ENCODE measurements at regions not wholly inside any gene's neighbourhood (a gene's known extent, or its start where the extent isn't known, plus 50 kb on each side); places are given as distances from the start of the nearest gene placed in this dataset.

DNA sequence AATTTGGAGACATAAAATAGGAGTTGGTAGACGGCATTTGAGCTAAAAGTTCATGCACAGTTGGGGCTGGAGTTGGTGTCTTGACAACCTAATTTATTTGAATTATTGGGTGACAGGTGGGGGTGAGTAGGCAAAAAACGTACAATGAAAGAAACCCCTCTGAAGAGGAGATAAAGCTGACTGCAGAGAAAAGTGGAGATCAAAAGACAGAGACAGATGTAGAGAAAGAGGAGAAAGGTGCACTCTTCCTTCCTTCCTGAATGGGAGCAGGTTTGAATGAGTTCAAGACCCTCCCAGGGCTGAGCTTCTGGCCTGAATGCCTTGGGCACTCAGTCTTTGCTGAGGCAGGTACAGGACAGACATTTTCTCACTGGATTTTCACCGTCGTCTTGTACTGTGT, 284.3 kb downstream of the DHX35 start:
- Histone ChIP-seq H3K79me2 (ENCODE audit: insufficient read depth, low read length) (no peaks in the 10 kb centered on the region), H3K27me3 (ENCODE audit: insufficient read depth, low read length) (no peaks in the 10 kb centered on the region), H4K20me1 (ENCODE audit: insufficient read depth, low read length) (no peaks in the 10 kb centered on the region), H3K27ac (ENCODE audit: low read depth, low read length) (no peak overlapping the region), H3K4me3 (ENCODE audit: insufficient read depth, low read length) (no peak overlapping the region), H3K4me2 (ENCODE audit: insufficient read depth, low read length) (no peak overlapping the region), H2AFZ (ENCODE audit: low read length) (no peak overlapping the region), H3K36me3 (ENCODE audit: insufficient read depth, low read length) (no peaks in the 10 kb centered on the region), H3K9me3 (ENCODE audit: low read depth, low read length) (no peaks in the 10 kb centered on the region), H3K4me1 (ENCODE audit: insufficient read depth, low read length) (no peaks in the 10 kb centered on the region)
- no peak for DNase-seq (ENCODE audit: insufficient read length, low spot score, missing footprints)
- TF ChIP-seq, protein P1, sequence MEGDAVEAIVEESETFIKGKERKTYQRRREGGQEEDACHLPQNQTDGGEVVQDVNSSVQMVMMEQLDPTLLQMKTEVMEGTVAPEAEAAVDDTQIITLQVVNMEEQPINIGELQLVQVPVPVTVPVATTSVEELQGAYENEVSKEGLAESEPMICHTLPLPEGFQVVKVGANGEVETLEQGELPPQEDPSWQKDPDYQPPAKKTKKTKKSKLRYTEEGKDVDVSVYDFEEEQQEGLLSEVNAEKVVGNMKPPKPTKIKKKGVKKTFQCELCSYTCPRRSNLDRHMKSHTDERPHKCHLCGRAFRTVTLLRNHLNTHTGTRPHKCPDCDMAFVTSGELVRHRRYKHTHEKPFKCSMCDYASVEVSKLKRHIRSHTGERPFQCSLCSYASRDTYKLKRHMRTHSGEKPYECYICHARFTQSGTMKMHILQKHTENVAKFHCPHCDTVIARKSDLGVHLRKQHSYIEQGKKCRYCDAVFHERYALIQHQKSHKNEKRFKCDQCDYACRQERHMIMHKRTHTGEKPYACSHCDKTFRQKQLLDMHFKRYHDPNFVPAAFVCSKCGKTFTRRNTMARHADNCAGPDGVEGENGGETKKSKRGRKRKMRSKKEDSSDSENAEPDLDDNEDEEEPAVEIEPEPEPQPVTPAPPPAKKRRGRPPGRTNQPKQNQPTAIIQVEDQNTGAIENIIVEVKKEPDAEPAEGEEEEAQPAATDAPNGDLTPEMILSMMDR (IDR thresholded peaks at IDR 0.05; ENCODE audit: extremely low read depth, low read depth, low read length): no peak

DNA sequence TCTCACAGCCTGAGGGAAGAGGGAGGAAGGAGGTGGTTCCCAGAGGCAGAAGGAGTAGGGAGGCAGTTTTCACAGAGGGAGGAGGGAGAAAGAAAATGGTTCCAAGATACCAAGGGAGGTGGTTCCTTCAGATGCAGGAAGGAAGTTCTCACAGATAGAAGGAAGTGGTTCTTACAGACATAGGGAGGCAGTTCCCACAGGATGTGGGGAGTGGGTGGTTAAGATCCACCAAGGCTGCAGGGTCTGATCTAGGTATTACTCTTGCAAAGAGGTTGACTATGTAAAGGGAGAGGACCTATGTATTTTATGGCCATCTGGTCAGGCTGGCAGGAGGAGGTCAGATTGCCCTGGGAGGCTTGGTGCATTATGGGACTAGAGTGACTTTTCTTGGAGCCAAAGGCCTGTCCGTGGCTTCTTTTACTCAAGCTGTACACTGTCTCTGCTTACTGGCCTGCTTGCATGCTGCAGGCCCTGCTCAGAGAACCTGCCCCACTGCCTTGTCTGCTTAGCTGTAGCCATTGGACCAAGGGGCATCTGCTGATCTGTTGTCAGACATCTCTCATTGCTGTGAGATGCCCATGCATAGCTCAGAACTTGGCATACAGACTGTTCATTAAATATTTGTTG, 283.7 kb downstream of the DHX35 start:
- Histone ChIP-seq H2AFZ (ENCODE audit: low read length) (no peak overlapping the region), H3K36me3 (ENCODE audit: insufficient read depth, low read length) (no peaks in the 10 kb centered on the region), H3K4me1 (ENCODE audit: insufficient read depth, low read length) (no peaks in the 10 kb centered on the region), H3K4me3 (ENCODE audit: insufficient read depth, low read length) (no peak overlapping the region), H3K27ac (ENCODE audit: low read depth, low read length) (no peak overlapping the region), H3K27me3 (ENCODE audit: insufficient read depth, low read length) (no peaks in the 10 kb centered on the region), H3K4me2 (ENCODE audit: insufficient read depth, low read length) (no peak overlapping the region), H4K20me1 (ENCODE audit: insufficient read depth, low read length) (no peaks in the 10 kb centered on the region), H3K79me2 (ENCODE audit: insufficient read depth, low read length) (no peaks in the 10 kb centered on the region), H3K9me3 (ENCODE audit: low read depth, low read length) (no peaks in the 10 kb centered on the region)
- TF ChIP-seq, protein P1 (IDR thresholded peaks at IDR 0.05; ENCODE audit: extremely low read depth, low read depth, low read length): no peak
- no peak for DNase-seq (ENCODE audit: insufficient read length, low spot score, missing footprints)

DNA sequence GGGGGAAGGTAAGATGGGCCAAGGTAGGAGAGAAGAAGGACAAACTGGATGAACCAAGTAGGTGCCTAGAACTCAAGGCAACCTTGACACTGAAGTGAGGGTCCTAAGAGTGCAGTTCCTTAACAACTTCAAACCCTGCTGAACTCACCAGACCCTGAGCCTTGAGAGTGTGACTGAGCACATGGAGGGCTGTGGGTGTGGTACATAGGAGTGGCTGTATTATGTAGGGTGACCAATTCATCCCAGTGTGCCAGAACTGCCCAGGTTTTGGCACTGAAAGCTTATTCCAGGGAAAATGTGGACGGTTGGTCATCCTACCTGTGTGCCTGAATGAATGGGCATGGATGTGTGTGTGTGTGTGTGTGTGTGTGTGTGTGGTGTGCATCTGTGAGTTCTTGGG, 281.8 kb downstream of the DHX35 start:
- no peak for DNase-seq (ENCODE audit: insufficient read length, low spot score, missing footprints)
- no peaks in the 10 kb centered on the region for H3K79me2 ChIP-seq (ENCODE audit: insufficient read depth, low read length)
- H3K4me2 ChIP-seq (ENCODE audit: insufficient read depth, low read length): no peak overlapping the region
- TF ChIP-seq, protein P1 (IDR thresholded peaks at IDR 0.05; ENCODE audit: extremely low read depth, low read depth, low read length): no peak
- H4K20me1 ChIP-seq (ENCODE audit: insufficient read depth, low read length): no peaks in the 10 kb centered on the region
- no peaks in the 10 kb centered on the region for H3K27me3 ChIP-seq (ENCODE audit: insufficient read depth, low read length)
- H2AFZ ChIP-seq (ENCODE audit: low read length): no peak overlapping the region
- H3K4me1 ChIP-seq (ENCODE audit: insufficient read depth, low read length): no peaks in the 10 kb centered on the region
- no peaks in the 10 kb centered on the region for H3K36me3 ChIP-seq (ENCODE audit: insufficient read depth, low read length)
- no peak overlapping the region for H3K27ac ChIP-seq (ENCODE audit: low read depth, low read length)
- H3K4me3 ChIP-seq (ENCODE audit: insufficient read depth, low read length): no peak overlapping the region
- no peaks in the 10 kb centered on the region for H3K9me3 ChIP-seq (ENCODE audit: low read depth, low read length)

DNA sequence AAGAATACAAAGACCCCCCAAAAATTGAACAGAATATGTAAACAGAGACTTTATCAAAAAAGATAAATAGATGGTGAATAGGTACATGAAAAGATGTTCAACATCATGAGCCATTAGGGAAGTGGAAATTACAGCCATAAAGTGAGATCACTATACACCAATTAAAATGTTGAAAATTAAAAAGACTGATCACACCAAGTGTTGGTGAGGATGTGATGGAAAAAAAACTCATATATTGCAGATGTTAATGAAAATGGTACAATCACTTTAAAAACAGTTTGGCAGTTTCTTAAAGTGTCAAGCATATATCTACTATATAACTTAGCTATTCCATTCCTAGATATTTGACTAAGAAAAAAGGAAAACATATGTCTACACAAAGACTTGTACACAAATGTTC, 280.5 kb downstream of the DHX35 start:
- TF ChIP-seq, protein P1 (IDR thresholded peaks at IDR 0.05; ENCODE audit: extremely low read depth, low read depth, low read length): no peak
- Histone ChIP-seq H4K20me1 (ENCODE audit: insufficient read depth, low read length) (no peaks in the 10 kb centered on the region), H3K27me3 (ENCODE audit: insufficient read depth, low read length) (no peaks in the 10 kb centered on the region), H3K4me3 (ENCODE audit: insufficient read depth, low read length) (no peak overlapping the region), H3K9me3 (ENCODE audit: low read depth, low read length) (no peaks in the 10 kb centered on the region), H3K27ac (ENCODE audit: low read depth, low read length) (no peak overlapping the region), H3K4me1 (ENCODE audit: insufficient read depth, low read length) (no peaks in the 10 kb centered on the region), H3K36me3 (ENCODE audit: insufficient read depth, low read length) (no peaks in the 10 kb centered on the region), H3K4me2 (ENCODE audit: insufficient read depth, low read length) (no peak overlapping the region), H3K79me2 (ENCODE audit: insufficient read depth, low read length) (no peaks in the 10 kb centered on the region), H2AFZ (ENCODE audit: low read length) (no peak overlapping the region)
- DNase-seq (ENCODE audit: insufficient read length, low spot score, missing footprints): no peak
